GM19397 (cell line): ENCODE measurements at regions not wholly inside any gene's neighbourhood (a gene's known extent, or its start where the extent isn't known, plus 50 kb on each side); places are given as distances from the start of the nearest gene placed in this dataset.
"Not testable (repeated sequence)": the region's sequence is repeated elsewhere in the genome, so short reads cannot be mapped to it uniquely, and the experiment has no call there.

ENCODE experiments used
- ATAC-seq: cut with Tn5 transposase; IDR thresholded peaks from one replicate; pipeline ENCODE4 v1.9.1; 2021; ENCODE audit warnings: mild to moderate bottlenecking, moderate library complexity; ENCODE audit not compliant: unreplicated experiment

DNA sequence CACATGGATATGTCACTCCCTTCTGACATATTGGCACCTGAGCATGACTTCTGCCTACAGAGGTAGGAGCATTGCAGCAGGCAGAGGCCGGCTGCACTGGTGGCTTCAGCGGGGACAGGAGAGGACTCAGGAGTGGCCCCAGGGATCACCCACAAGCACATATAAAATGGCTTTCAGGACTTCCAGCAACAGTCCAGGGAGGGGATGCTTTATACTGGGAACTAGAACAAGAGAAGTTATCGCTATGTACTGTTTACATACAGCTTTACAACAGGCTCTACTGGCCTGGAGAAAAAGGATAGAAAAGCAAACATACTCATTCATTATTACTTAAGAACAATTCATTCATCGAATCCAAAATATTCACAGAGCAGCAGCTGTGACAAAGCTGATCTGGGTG, 337.8 kb downstream of the THBS2 start:
- no peak for ATAC-seq

DNA sequence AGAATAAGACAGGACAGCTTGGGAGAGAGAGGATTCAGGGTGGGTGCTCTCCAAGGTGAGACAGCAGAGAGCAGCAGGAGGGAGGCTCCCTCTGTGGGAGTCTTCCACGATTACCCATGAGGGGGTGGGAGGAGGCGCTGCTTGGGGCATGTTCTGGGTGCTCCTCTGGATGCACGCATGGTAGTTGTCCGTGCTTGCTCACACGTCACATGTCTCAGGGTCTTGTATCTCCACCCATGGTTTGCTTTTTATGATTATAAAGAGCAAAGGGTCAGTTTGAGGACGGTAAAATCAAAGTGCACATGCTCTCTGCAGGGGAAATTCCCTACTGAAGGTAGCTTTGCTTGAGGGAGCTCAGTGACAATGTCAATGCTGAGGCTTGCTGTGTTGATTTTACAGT, 338.4 kb downstream of the THBS2 start:
- no peak for ATAC-seq

DNA sequence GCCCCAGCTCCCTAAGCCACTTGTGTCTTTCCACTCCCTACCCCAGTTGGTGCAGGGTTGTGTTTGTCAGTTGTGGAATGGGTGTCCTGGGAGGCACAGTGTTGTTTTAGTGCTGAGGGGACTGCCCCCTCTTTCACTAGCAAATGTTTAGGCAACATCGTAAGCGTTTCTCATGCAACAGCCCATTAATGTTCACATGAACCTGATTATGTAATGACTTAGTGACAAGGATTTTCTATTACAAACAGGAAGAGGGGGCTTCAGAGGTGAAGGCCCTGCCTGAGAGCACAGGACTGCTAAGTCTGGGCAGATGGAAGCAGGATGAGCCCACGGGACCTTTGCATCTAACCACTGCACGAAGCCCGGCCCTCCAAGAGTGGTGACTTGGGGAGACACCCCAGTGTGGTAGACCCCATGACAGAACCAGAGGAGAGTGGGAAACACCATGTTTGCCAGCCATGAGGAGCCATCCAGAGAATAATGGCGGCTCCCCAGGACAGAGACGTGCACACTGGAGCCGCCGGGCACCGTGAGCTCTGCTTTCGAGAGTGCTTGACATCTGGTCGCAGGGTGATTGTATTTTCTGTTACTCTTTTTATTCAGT, 339.7 kb downstream of the THBS2 start:
- no peak for ATAC-seq

DNA sequence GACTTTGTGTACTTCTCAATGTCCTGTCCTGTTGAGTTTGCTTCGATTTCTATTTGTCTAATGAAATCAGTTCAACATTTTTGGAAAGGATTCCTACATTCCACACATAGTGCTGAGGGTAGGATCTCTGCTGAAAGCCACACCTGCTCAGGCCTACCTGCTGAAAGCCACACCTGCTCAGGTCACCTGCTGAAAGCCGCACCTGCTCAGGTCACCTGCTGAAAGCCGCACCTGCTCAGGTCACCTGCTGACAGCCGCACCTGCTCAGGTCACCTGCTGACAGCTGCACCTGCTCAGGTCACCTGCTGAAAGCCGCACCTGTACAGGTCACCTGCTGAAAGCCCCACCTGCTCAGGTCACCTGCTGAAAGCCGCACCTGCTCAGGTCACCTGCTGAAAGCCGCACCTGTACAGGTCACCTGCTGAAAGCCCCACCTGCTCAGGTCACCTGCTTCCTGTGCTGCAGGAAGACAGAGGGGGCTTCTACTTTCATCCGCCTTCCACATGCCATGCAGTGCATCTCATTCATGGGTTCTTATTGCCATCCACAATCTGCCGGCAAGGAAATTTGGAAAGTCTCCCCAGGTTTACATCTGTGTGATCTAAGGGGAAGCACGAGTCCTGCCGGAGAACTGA, 340.3 kb downstream of the THBS2 start:
- ATAC-seq, result not testable (repeated sequence)

DNA sequence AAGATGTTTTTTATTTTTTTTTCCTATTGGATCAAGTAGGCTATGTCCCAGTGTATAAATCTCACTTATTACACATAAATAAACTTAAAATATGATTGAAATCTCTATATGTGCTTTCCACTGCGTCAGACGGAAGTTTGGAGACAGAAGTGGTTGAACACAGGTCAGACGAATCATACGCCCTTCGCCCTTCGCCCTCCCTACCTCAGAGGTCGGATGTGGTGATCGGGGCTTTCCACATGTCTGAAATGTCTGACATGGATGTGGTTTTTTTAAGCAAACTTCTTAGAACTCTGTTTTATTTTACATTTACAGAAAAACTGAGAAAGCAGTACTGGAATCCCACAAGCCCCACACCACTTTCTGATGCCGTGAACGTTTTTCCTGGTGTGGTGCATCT, 344.4 kb downstream of the THBS2 start:
- ATAC-seq, result no peak

DNA sequence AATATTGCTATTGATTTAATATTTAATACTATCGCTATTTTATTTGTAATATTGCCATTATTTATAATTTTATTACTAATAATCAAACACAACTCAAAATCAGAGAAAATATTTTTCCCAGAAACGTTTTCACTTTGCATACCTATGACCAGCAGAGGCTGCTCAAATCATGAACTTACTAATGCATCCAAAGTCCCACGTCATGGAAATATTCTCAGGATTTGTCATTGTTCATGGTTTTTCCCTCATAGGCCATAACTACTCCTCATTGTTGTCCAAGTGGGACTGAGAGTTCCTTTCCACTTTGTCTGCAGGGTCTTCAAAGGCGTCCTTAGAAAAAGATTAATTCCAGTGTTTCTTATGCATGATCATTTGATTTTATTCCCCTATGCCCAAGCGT, 344.8 kb downstream of the THBS2 start:
- ATAC-seq, result no peak

DNA sequence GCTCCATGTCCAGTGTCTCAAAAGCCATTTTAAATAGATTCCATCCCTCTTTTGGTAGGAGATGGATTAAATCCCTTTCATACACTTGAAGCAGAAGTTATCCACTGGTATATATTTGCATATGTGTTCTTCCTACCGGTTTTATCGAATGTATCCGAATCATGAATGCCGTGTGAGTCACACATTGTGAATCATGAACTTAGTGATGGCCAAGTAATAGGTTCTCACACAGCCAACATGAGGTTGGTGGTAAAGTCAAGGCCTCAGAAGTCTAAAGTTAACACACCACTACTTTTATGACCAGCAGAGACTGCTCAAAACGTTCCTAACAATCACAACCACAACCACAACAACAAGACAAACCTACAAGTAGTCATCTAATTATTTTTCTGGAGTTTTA, 345.5 kb downstream of the THBS2 start:
- ATAC-seq, result no peak

DNA sequence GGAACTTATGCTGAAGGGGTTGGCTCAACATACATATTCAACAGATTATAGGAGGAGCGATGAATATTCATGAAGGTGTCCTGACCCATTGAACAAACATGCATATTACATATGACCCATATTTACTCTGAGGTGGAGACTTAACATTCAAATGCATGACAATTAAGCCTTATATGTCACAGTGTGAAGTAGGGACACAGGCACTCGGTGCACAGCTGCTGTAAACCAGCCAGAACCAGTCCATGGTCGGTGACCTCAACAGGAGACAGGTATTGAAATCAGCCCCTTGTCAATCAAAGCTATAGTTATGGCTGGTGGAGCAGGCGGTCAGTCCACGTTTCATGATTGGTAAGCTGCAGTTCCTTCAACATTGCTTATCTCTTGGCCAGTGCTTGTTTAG, 347.3 kb downstream of the THBS2 start:
- no peak for ATAC-seq

DNA sequence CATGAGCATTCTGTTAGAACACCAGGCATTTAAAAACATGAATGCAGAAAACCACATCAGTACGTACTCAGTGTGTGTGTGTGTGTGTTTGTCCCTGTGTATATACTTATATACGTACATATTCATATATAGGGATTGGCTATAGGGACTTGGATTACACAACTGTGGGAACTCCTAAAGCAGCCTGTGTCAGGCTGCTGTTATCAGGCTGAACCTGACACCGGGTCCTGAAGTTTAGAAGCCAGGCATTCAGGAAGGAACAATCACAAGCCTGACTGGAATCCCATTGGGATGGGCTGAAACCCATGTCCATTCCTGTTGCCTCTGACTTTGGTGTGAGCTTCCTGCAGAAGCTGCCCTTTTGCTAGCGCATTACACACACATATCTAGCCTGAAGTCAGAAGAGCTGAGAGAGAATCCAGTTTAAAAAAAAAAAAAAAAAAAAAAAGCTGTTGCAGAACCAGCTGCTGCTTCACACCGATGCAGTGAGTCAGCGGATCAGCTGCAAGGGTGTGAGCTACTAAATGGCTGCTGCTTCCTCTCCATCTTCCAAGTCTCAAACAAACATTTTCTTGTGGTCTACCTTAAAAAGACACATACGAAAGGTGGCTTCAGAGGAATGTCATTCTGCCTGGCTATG, 348.1 kb downstream of the THBS2 start:
- ATAC-seq, result no peak

DNA sequence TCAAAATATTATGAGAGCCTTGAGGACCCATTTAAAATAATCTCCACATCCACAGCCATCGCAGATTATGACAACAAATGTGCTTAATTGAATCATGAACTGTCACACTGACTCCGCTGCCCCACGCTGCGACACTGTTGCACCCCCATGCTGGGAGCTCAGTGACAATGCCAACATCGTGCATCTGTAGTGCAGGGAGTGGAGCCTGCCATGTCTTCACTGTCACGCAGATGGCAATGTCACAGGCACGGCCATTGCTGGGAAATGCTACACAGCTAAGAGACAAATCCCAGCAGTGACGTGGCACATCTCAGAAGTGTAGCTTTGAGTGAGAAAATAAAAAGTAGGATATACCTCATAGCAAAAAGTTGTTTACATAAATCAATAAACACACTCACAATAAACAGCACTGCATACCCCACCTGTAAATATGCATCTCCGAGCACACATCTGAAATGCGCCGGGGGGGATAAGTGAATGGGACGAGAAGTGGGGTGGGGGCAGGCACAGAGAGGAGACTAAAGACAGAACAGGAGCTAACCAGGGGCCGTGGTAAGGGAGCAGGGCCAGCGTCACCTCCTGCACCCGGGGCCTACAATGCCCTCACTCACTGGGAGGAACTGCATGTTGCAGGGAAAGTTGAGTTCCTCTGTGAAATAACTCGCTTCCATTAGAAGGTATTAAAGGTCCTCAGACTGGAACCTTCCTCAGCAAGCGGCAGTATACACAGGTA, 349.9 kb downstream of the THBS2 start:
- no peak for ATAC-seq

DNA sequence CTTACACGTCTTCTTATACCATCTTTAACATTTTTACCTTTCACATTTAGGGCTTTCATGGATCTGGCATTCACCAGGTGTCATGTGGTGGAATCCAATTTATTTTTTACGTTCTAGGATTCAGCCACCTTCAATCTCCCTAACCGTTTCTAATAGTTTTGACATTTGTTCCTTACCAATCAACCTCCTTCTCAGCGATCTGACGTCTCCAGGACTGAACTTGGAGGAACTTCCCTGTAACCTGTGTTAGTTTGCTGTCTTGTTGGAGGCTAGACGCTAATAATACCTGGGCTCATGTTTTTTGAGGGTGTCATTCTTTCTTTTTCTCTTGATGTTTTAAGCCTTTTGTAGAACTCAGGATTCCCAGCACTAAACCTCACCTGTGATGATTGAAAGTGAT, 351.6 kb downstream of the THBS2 start:
- ATAC-seq, result no peak

DNA sequence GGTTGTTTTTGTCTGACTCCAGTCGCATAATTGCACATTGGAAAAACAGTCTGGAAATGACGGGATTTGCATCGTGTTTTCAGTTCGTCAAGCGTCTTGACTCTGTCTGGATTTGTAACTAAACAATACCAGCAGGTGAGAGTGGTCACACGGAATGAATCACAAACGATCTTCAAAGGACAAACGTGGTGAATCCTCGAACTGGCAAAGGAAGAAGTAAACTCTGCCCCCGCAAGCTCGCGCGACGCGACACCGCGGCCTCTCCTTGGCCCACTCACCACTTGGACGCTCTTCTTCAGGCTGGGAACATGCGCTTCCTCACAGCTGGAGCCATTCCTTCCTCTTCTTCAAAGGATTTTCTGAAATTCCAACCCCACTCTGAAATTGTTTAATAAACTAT, 352.6 kb downstream of the THBS2 start:
- ATAC-seq, result no peak

DNA sequence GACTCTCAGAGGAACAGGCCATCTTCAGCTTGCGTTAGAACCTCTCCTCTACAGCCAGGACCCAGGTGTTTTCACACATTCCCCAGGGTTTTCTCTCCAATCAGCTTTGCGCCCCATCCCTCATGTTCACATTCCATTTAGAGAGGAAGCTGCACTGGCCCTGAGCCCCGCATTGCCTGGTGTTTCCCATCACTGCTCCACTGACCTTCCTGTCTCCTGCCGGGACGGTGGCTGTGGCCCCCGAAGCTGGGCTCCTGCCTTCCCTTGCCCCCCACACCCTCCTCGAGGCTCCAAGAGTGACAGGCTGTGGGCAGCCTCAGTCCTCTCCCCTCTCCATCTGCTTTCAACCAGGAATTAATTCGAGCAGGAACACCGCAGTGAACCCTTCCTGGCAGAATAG, 357.3 kb downstream of the THBS2 start:
- ATAC-seq, result no peak

DNA sequence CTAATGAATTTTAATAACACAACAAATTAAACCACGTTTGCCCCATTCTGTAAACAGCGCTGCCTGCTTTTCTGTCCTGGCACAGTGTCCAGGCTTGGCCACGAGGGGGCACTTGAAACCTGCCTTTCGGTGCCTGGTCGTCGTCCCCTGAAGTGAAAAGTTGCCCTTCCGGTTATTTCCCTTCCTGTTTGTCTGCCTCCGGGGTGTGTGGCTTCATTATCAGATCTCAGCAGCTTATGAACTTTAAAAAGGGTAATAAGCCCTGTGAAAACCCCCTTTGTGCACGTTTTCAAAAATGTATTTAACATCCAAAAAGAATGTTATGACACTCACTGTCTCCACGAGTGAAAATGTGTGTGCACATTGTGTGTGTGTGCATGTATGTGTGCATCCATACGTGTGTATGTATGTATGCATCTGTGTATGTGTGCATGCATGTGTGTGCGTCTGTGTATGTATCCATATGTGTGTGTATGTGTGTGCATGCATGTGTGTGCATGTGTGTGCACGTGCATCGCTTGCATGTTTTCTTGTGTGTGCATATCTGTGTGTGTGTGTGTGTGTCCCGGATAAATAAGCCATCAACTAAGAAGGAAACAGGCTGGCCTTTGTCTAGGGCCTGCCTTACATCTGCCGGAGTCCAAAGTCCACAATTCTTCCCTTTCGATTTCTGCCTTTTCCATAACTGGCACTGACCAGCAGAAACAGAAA, 358.4 kb downstream of the THBS2 start:
- peak; percentile 91 for ATAC-seq

DNA sequence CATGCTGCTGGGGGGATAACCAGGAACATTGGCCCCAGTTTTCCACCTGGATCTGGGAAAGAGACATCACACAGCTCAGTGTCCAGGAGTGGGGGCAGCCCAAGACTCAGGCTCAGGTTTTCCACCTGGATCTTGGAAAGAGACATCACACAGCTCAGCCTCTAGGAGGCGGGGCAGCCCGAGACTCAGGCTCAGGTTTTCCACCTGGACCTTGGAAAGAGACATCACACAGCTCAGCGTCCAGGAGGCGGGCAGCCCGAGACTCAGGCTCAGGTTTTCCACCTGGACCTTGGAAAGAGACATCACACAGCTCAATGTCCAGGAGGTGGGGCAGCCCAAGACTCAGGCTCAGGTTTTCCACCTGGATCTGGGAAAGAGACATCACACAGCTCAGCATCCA, 361.6 kb downstream of the THBS2 start:
- ATAC-seq, result no peak

DNA sequence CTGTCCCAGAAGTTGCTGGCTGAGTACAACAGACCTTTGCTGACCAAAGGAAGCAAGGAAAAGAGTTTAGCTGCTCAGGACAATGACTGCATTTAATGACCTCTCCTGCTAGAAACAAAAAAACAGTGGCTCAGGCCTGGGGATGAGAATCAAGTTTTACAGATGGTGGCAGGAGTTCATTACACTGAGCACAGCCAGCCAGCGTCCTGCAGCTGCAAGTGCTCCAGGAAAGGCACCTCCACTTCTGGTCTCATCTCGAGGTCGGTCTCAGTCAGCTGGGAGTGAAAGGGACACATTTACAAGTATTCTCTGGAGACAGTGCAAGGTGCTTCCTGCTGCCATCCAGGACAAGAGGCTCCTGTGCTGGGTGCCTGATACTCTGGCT, 362.7 kb downstream of the THBS2 start:
- ATAC-seq, result no peak

DNA sequence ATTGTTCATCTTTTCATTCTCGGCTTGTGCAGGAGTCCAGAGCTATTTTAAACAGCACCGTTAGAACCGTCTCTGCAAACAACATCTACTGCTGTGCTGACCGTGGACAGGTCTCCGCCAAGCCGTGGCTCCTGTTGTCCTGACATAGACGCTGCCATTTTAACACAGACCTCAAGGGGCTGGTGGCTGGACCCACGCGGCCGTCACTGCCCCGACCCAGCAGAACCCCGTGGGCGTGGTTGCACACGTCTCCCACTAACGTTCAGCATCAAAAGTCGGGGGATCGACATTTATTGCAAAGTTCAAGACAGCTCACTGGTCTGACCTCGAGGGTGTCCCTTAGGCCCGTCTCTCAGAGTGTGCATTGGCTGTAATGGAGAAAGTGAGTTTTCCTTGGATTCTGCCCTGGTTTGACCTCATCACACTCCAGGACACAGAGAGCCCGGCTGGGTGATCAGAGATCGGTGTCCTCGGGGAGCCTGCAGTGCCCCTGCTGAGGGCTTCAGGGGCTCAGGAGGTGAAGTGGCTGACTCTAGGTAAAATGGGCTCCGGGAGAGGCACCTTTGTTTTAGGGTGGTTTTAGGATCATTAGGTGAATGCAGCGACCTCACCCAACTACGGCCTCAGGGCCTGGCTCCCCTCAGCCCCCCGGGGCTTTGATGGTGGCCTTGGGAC, 363.2 kb downstream of the THBS2 start:
- ATAC-seq, result no peak

DNA sequence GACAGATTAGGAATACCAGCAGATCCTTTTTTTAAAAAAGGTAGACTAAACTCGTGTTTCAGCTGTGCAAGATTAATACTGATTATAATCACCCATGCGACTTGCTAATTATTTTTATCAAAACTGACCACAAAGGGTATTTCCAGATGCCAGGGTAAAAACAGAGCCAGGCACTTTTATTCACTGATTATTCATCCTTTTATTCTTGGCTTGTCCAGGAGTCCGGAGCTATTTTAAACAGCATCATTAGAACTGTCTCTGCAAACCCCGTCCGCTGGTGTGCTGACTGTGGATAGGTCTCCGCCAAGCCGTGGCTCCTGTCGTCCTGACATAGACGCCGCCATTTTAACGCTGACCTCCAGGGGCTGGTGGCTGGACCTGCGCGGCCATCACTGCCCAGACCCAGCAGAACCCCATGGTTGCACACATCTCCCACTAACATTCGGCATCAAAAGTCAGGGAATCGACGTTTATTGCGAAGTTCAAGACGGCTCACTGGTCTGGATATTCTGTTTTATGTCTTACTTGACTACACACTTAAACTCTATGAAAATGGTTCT, 364.8 kb downstream of the THBS2 start:
- ATAC-seq, result no peak

DNA sequence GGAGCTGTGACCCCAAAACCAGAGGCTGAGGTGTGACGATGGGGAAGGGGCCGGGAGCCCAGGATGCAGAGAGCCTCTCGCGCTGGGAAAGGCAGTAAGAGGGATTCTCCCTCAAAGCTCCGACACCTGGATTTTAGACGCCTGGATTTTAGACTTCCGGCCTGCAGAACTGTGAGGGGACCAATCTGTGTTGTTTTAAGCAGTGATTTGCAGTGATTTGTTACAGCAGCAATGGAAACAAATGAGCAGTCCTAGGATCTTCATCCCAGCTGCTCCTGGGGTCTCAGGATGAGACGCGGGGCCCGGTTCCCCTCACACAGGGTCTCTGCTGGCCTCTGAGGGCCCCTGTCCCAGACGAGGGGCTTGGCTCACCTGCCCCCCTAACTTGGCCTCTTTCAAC, 365.5 kb downstream of the THBS2 start:
- no peak for ATAC-seq

DNA sequence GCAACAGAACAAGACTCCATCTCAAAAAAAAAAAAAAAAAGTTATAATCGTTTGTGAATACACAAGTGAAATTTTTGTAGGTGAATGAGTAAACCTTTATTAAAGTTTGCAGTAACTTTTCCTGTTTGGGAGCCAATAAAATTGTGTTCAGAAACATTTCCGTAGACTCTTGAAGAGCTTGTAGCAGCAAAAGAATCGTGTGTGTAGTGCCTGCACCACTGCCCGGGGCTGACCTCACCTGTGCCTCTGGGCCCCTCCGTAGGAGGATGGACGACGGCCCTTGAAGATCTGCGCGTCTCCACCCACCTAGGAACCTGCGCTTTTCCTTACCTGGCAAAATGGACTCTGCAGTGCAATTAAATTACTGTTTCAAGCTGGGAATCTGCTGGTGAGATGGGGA, 366.0 kb downstream of the THBS2 start:
- ATAC-seq, result no peak

DNA sequence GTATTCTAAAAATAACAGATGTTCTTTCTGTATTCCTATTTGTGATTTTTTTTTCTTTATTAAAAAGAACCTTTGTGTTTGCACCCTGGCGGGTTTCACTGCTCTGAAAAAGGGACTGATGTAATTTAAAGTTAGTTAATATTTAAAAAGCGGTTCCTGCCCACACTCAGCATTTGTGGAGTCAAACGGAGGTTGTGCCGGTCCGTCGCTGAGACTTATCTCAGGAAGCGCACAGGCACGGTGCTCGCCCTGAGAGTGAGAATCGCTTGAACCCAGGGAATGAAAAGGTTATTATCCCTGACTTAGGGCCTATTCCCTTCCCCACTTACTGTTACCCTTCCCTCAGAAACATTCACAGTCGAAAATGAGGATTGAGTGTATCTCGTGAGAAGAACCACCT, 366.7 kb downstream of the THBS2 start:
- ATAC-seq, result no peak
